Activated CD4-positive, alpha-beta memory T cell treated with anti-CD3 and anti-CD28 coated beads for 36 hours (primary cell): ENCODE measurements at regions not wholly inside any gene's neighbourhood (a gene's known extent, or its start where the extent isn't known, plus 50 kb on each side); places are given as distances from the start of the nearest gene placed in this dataset.

Experiments used
- CTCF ChIA-PET: fragments of 350-600 bp; sonication (Branson Sonifier 250); formaldehyde crosslinking; loops from one replicate; lab custom pipeline; 2021; ENCODE audit warnings: antibody characterized with exemption, inconsistent platforms; lab: Charles Lee
- POLR2A ChIA-PET: fragments of 350-600 bp; sonication (Branson Sonifier 250); formaldehyde crosslinking; loops from one replicate; lab custom pipeline; 2021; ENCODE audit warnings: antibody characterized with exemption; lab: Charles Lee
- DNase-seq: peaks from one replicate; pipeline ENCODE4 v3.0.0-alpha.2; 2020
- H3K27ac Mint-ChIP-seq: one replicate; pipeline ENCODE4 v1.8.0; 2021; ENCODE audit warnings: mixed read lengths
- H3K27me3 Mint-ChIP-seq: one replicate; pipeline ENCODE4 v1.8.0; 2021; ENCODE audit warnings: mixed read lengths
- H3K36me3 Mint-ChIP-seq: one replicate; pipeline ENCODE4 v1.8.0; 2021; ENCODE audit warnings: mixed read lengths
- H3K4me1 Mint-ChIP-seq: one replicate; pipeline ENCODE4 v1.8.0; 2021; ENCODE audit warnings: low read depth, mixed read lengths
- H3K4me3 Mint-ChIP-seq: one replicate; pipeline ENCODE4 v1.8.0; 2021; ENCODE audit warnings: mild to moderate bottlenecking, mixed read lengths
- H3K9me3 Mint-ChIP-seq: one replicate; pipeline ENCODE4 v1.8.0; 2021; ENCODE audit warnings: mixed read lengths
- intact Hi-C: fragments of 100-400 bp; cut with micrococcal nuclease; formaldehyde crosslinking; loops from one replicate; pipeline ENCODE4 v1.15.1; 2023

DNA sequence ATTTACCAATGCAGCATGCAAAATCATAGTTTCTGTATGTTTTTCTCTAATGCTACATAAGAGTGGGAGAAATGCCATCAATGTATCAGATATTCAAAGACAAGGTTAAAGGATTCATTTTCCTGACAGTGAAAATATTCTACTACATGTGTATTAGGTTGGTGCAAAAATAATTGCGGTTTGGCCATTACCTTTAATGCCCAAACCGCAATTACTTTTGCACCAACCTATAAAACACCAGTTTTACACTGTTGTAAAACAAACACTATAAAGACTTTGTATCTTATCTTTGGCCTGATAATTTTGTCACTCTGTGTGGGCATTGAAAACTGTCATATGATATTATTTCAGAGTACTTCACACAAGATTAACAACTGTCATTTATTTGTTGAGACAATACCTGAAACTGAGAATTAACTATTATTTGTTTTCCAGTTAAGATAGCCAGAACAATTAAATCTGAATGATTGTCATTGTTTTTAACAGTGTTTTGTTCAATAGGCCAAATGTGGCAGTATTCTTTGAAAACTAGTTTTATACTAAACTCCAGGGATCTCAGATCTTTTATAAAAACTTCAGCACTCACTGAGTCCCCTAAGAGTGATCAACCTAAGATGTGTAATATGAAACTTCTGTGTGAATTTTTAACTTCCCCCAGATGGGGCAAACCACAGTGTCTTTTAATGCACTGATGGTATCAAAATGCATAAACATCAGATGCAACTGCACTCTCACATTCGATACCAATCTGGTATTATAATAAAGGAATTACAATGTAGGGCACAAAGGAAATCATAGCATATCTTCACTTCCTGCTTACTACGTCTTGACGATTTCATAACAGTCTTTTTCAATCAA, 53.8 kb upstream of the FBN2 start:
- H3K27me3 Mint-ChIP-seq: no peaks in the 10 kb centered on the region
- POLR2A ChIA-PET: no interaction called here
- DNase-seq: no peak
- no peaks in the 10 kb centered on the region for H3K4me1 Mint-ChIP-seq
- intact Hi-C loops: no loop called here
- no peaks in the 10 kb centered on the region for H3K9me3 Mint-ChIP-seq
- CTCF ChIA-PET: no interaction called here
- no peak overlapping the region for H3K27ac Mint-ChIP-seq
- H3K36me3 Mint-ChIP-seq: no peaks in the 10 kb centered on the region
- no peak overlapping the region for H3K4me3 Mint-ChIP-seq

DNA sequence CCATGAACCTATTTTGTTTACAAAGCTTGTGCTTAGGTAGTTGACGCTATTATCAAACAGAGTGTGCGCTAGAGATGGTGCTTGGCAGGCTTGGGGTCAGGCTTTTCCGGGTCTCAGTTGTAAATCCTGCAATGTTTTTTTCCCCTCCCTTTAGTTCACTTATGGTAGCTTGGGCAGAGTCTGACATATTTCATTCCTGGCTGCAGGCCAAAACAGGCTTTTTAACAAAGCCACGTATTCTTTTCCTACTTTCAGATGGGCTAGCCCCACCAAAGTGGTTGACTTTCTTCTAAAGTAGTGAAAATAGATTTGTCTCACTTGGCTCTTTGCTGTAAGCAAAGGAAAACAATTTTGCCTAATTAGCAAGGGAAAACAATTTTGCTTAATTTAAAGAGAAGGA, 58.0 kb upstream of the FBN2 start:
- Mint-ChIP-seq H3K36me3 (no peaks in the 10 kb centered on the region), H3K27ac (no peak overlapping the region), H3K9me3 (no peaks in the 10 kb centered on the region), H3K4me1 (no peaks in the 10 kb centered on the region), H3K27me3 (no peaks in the 10 kb centered on the region), H3K4me3 (no peak overlapping the region)
- CTCF ChIA-PET: no interaction called here
- POLR2A ChIA-PET: no interaction called here
- no peak for DNase-seq
- intact Hi-C loops: no loop called here

- H3K27ac Mint-ChIP-seq: no peak overlapping the region
- no peak overlapping the region for H3K4me3 Mint-ChIP-seq
- no peak for DNase-seq
- H3K9me3 Mint-ChIP-seq: no peaks in the 10 kb centered on the region
- no peaks in the 10 kb centered on the region for H3K4me1 Mint-ChIP-seq
- no peaks in the 10 kb centered on the region for H3K36me3 Mint-ChIP-seq
- intact Hi-C loops: no loop called here
- H3K27me3 Mint-ChIP-seq: no peaks in the 10 kb centered on the region
- CTCF ChIA-PET: no interaction called here
- POLR2A ChIA-PET: no interaction called here
Observed at GRCh38 chr5:128597156-128597555, 59.1 kb upstream of the FBN2 start.

GRCh38 chr5:128613128-128613527, 75.1 kb upstream of the FBN2 start:
- no peaks in the 10 kb centered on the region for H3K36me3 Mint-ChIP-seq
- ChIA-PET POLR2A (no interaction called here), CTCF (no interaction called here)
- H3K27ac Mint-ChIP-seq: no peak overlapping the region
- intact Hi-C loops: no loop called here
- no peak overlapping the region for H3K4me3 Mint-ChIP-seq
- DNase-seq: no peak
- no peaks in the 10 kb centered on the region for H3K27me3 Mint-ChIP-seq
- H3K9me3 Mint-ChIP-seq: peaks cover 7% of the 10 kb centered on the region
- H3K4me1 Mint-ChIP-seq: no peaks in the 10 kb centered on the region

- DNase-seq: no peak
- Mint-ChIP-seq H3K27me3 (no peaks in the 10 kb centered on the region), H3K27ac (no peak overlapping the region), H3K4me3 (no peak overlapping the region), H3K4me1 (no peaks in the 10 kb centered on the region), H3K9me3 (peaks cover 3% of the 10 kb centered on the region), H3K36me3 (no peaks in the 10 kb centered on the region)
- ChIA-PET POLR2A (no interaction called here), CTCF (no interaction called here)
- intact Hi-C loops: no loop called here
Observed at GRCh38 chr5:128613766-128614165, 75.7 kb upstream of the FBN2 start.

DNA sequence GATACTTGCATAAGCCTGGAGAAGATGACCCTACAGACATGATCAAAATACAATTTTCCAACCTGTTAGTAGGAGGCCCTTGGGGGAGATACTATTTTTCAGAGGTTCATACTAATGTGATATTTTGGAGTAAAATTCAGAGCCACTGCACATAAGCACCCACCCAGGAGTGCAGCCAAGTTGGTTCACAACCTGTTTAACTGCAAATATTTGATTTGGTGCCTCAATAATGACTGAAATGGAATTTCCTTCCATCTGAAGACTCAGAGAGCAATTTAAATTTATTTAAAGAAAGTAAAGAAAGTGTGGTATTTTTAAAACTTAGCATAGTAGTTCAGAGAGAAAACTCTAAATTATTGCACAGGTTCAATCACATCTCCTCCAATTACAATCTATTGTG, 77.5 kb upstream of the FBN2 start:
- intact Hi-C loops: no loop called here
- no peak overlapping the region for H3K4me3 Mint-ChIP-seq
- H3K9me3 Mint-ChIP-seq: no peaks in the 10 kb centered on the region
- no peaks in the 10 kb centered on the region for H3K27me3 Mint-ChIP-seq
- H3K36me3 Mint-ChIP-seq: no peaks in the 10 kb centered on the region
- no peak overlapping the region for H3K27ac Mint-ChIP-seq
- ChIA-PET CTCF (no interaction called here), POLR2A (no interaction called here)
- no peak for DNase-seq
- H3K4me1 Mint-ChIP-seq: no peaks in the 10 kb centered on the region

- ChIA-PET CTCF (no interaction called here), POLR2A (no interaction called here)
- Mint-ChIP-seq H3K4me1 (no peaks in the 10 kb centered on the region), H3K9me3 (no peaks in the 10 kb centered on the region), H3K27ac (no peak overlapping the region), H3K4me3 (no peak overlapping the region), H3K36me3 (no peaks in the 10 kb centered on the region), H3K27me3 (no peaks in the 10 kb centered on the region)
- no peak for DNase-seq
- intact Hi-C loops: no loop called here
Observed at GRCh38 chr5:128626536-128627090, 88.6 kb upstream of the FBN2 start.

- Mint-ChIP-seq H3K36me3 (no peaks in the 10 kb centered on the region), H3K27me3 (no peaks in the 10 kb centered on the region), H3K4me3 (no peak overlapping the region), H3K4me1 (no peaks in the 10 kb centered on the region), H3K27ac (no peak overlapping the region), H3K9me3 (no peaks in the 10 kb centered on the region)
- CTCF ChIA-PET: no interaction called here
- intact Hi-C loops: no loop called here
- POLR2A ChIA-PET: no interaction called here
- DNase-seq: no peak
Observed at GRCh38 chr5:128627939-128628338, 89.9 kb upstream of the FBN2 start.

DNA sequence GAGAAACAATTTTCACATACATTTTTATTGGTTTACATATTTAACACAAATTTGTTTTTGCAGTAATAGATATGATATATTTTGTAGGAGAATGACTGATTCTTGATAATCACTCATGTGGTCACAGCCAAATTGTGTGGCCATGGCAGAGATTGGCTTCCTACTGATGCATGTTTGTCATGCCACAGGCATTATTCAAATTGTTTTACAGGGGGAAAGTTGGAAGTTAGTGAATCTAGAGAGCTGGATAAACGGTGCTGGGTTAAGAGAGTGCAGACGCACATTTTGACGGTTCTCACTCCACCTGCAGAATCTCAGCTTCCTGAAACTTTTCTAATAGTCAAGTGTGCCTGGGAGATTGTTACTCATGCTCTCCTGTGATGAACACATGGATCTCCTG, 91.1 kb upstream of the FBN2 start:
- no peak for DNase-seq
- ChIA-PET POLR2A (no interaction called here), CTCF (no interaction called here)
- Mint-ChIP-seq H3K9me3 (no peaks in the 10 kb centered on the region), H3K36me3 (no peaks in the 10 kb centered on the region), H3K4me1 (no peaks in the 10 kb centered on the region), H3K4me3 (no peak overlapping the region), H3K27me3 (no peaks in the 10 kb centered on the region), H3K27ac (no peak overlapping the region)
- intact Hi-C loops: no loop called here

GRCh38 chr5:128630121-128630520, 92.1 kb upstream of the FBN2 start:
- no peak overlapping the region for H3K27ac Mint-ChIP-seq
- intact Hi-C loops: no loop called here
- no peaks in the 10 kb centered on the region for H3K27me3 Mint-ChIP-seq
- ChIA-PET POLR2A (no interaction called here), CTCF (no interaction called here)
- no peaks in the 10 kb centered on the region for H3K36me3 Mint-ChIP-seq
- H3K9me3 Mint-ChIP-seq: no peaks in the 10 kb centered on the region
- DNase-seq: no peak
- H3K4me1 Mint-ChIP-seq: no peaks in the 10 kb centered on the region
- no peak overlapping the region for H3K4me3 Mint-ChIP-seq

- H3K27ac Mint-ChIP-seq: no peak overlapping the region
- DNase-seq: no peak
- no peaks in the 10 kb centered on the region for H3K27me3 Mint-ChIP-seq
- ChIA-PET CTCF (no interaction called here), POLR2A (no interaction called here)
- H3K9me3 Mint-ChIP-seq: no peaks in the 10 kb centered on the region
- H3K4me1 Mint-ChIP-seq: no peaks in the 10 kb centered on the region
- intact Hi-C loops: no loop called here
- H3K36me3 Mint-ChIP-seq: no peaks in the 10 kb centered on the region
- no peak overlapping the region for H3K4me3 Mint-ChIP-seq
Observed at GRCh38 chr5:128631771-128632170, 93.7 kb upstream of the FBN2 start.

DNA sequence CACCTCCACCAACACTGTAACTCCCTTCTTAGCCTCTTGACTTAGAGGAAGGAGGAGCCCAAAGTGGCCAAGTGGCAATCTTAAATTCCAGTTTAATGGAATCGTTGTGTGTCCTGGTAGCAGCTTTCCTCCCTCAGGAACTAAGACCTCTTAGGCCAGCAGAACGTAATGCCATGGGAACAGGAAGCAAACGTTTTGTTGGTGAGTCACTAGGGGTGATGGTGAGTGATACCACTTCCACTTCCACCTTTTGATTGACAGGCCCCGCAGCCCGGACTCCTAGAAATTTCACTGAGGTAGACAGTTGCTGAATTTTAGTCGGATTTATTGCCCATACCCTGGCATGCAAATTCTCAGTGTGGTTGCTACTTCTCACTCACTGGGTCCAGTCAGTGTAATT, 94.2 kb upstream of the FBN2 start:
- H3K27ac Mint-ChIP-seq: no peak overlapping the region
- intact Hi-C loops: no loop called here
- no peak overlapping the region for H3K4me3 Mint-ChIP-seq
- DNase-seq: no peak
- no peaks in the 10 kb centered on the region for H3K36me3 Mint-ChIP-seq
- H3K9me3 Mint-ChIP-seq: no peaks in the 10 kb centered on the region
- ChIA-PET POLR2A (no interaction called here), CTCF (no interaction called here)
- no peaks in the 10 kb centered on the region for H3K27me3 Mint-ChIP-seq
- no peaks in the 10 kb centered on the region for H3K4me1 Mint-ChIP-seq

GRCh38 chr5:128633901-128634300, 95.9 kb upstream of the FBN2 start:
- Mint-ChIP-seq H3K4me1 (no peaks in the 10 kb centered on the region), H3K4me3 (no peak overlapping the region), H3K36me3 (no peaks in the 10 kb centered on the region), H3K9me3 (no peaks in the 10 kb centered on the region), H3K27ac (no peak overlapping the region), H3K27me3 (no peaks in the 10 kb centered on the region)
- ChIA-PET CTCF (no interaction called here), POLR2A (no interaction called here)
- no peak for DNase-seq
- intact Hi-C loops: no loop called here
